GM19324 (cell line): ENCODE measurements at regions not wholly inside any gene's neighbourhood (a gene's known extent, or its start where the extent isn't known, plus 50 kb on each side); places are given as distances from the start of the nearest gene placed in this dataset.

ENCODE experiments used
- ATAC-seq: cut with Tn5 transposase; IDR thresholded peaks from one replicate; pipeline ENCODE4 v1.9.1; 2021; ENCODE audit warnings: mild to moderate bottlenecking, moderate library complexity; ENCODE audit not compliant: unreplicated experiment, low FRiP score

GRCh38 chr14:42378274-42378673 lies 771.6 kb downstream of the LRFN5 start:
- ATAC-seq: no peak

GRCh38 chr14:42374332-42374731 lies 767.7 kb downstream of the LRFN5 start:
- ATAC-seq: no peak

- no peak for ATAC-seq
Measured at GRCh38 chr14:42370056-42370455, 763.4 kb downstream of the LRFN5 start.

- ATAC-seq: no peak
Measured at GRCh38 chr14:42368234-42368633, 761.6 kb downstream of the LRFN5 start.

GRCh38 chr14:42353315-42353714 lies 746.6 kb downstream of the LRFN5 start:
- no peak for ATAC-seq

- ATAC-seq: no peak
Measured at GRCh38 chr14:42335918-42336317, 729.2 kb downstream of the LRFN5 start.

GRCh38 chr14:42334931-42335330 lies 728.3 kb downstream of the LRFN5 start:
- no peak for ATAC-seq

- ATAC-seq: no peak
Measured at GRCh38 chr14:42323426-42323825, 716.8 kb downstream of the LRFN5 start.

GRCh38 chr14:42322531-42323284 lies 716.0 kb downstream of the LRFN5 start:
- ATAC-seq: no peak

- ATAC-seq: no peak
Measured at GRCh38 chr14:42319996-42320395, 713.3 kb downstream of the LRFN5 start.

GRCh38 chr14:42316693-42317092 lies 710.0 kb downstream of the LRFN5 start:
- ATAC-seq: no peak

- ATAC-seq: no peak
Measured at GRCh38 chr14:42311876-42312275, 705.2 kb downstream of the LRFN5 start.

GRCh38 chr14:42307239-42307825 lies 700.7 kb downstream of the LRFN5 start:
- ATAC-seq: no peak

- no peak for ATAC-seq
Measured at GRCh38 chr14:42299692-42300091, 693.0 kb downstream of the LRFN5 start.

- no peak for ATAC-seq
Measured at GRCh38 chr14:42293180-42293579, 686.5 kb downstream of the LRFN5 start.

GRCh38 chr14:42277840-42278239 lies 671.2 kb downstream of the LRFN5 start:
- ATAC-seq: no peak

- no peak for ATAC-seq
Measured at GRCh38 chr14:42269234-42269633, 662.6 kb downstream of the LRFN5 start.

GRCh38 chr14:42248131-42248530 lies 641.5 kb downstream of the LRFN5 start:
- no peak for ATAC-seq

- ATAC-seq: no peak
Measured at GRCh38 chr14:42241101-42241500, 634.4 kb downstream of the LRFN5 start.

- no peak for ATAC-seq
Measured at GRCh38 chr14:42229976-42230375, 623.3 kb downstream of the LRFN5 start.

- no peak for ATAC-seq
Measured at GRCh38 chr14:42229294-42229693, 622.6 kb downstream of the LRFN5 start.

- no peak for ATAC-seq
Measured at GRCh38 chr14:42228611-42229010, 621.9 kb downstream of the LRFN5 start.
